Tibial nerve (tissue), 4 donors: ENCODE measurements at regions not wholly inside any gene's neighbourhood (a gene's known extent, or its start where the extent isn't known, plus 50 kb on each side); places are given as distances from the start of the nearest gene placed in this dataset.

ENCODE experiments used
- DNase-seq, 2 donors: peaks; one replicate each; pipeline ENCODE4 v3.0.0-alpha.2; 2019; ENCODE audit warnings: low spot score in 2 of 2
- H3K27ac ChIP-seq, 4 donors: fragments of 200-600 bp; sonication (generic) in 3 of 4; one replicate each; pipeline ENCODE4 v1.5.1; 2017 to 2019; ENCODE audit warnings: mild to moderate bottlenecking in 1 of 4
- H3K27me3 ChIP-seq, 2 donors: fragments of 200-600 bp; sonication (generic) in 1 of 2; one replicate each; pipeline versions ENCODE4 v1.5.1 to v1.6.0; 2017 to 2019
- H3K36me3 ChIP-seq, 3 donors: fragments of 200-600 bp; sonication (generic); one replicate each; pipeline ENCODE4 v1.5.1; 2018 to 2019
- H3K4me1 ChIP-seq, 4 donors: fragments of 200-600 bp; sonication (generic) in 3 of 4; one replicate each; pipeline ENCODE4 v1.5.1; 2017 to 2019
- H3K4me3 ChIP-seq, 4 donors: fragments of 200-600 bp; sonication (generic) in 3 of 4; one replicate each; pipeline ENCODE4 v1.5.1; 2017 to 2019; ENCODE audit warnings: mild to moderate bottlenecking in 1 of 4, moderate library complexity in 1 of 4
- H3K9me3 ChIP-seq, 4 donors: fragments of 200-600 bp; sonication (generic) in 3 of 4; one replicate each; pipeline ENCODE4 v1.5.1; 2017 to 2019
- CTCF ChIP-seq, 5 experiments: fragments of 200-600 bp in 3 of 5; fragments of 450-650 bp in 2 of 5; sonication (generic) in 3 of 5; IDR thresholded peaks; one replicate each; pipeline ENCODE4 v1.5.1; 2016 to 2019; ENCODE audit warnings: antibody characterized with exemption in 5 of 5, mild to moderate bottlenecking in 3 of 5, moderate library complexity in 2 of 5
- EP300 ChIP-seq, 2 donors: sonication (generic); formaldehyde crosslinking; IDR thresholded peaks; one replicate each; pipeline ENCODE4 v1.6.1; 2017; ENCODE audit warnings: antibody characterized with exemption in 2 of 2, mild to moderate bottlenecking in 1 of 2
- POLR2A ChIP-seq, 2 donors: fragments of 450-650 bp; IDR thresholded peaks; one replicate each; pipeline ENCODE4 v1.6.1; 2017; ENCODE audit warnings: antibody characterized with exemption in 2 of 2, mild to moderate bottlenecking in 2 of 2, moderate library complexity in 2 of 2
- WGBS, 2 donors: methylation state at CpG; one replicate each; pipeline ENCODE4 v1.1.5; 2018; 5-methylcytosine and 5-hydroxymethylcytosine counted together

GRCh38 chr9:119853126-119853525, 483.9 kb upstream of the BRINP1 start:
- Histone ChIP-seq H3K27me3 (no peaks in the 10 kb centered on the region), H3K36me3 (no peaks in the 10 kb centered on the region), H3K27ac (no peak overlapping the region), H3K4me1 (no peaks in the 10 kb centered on the region), H3K4me3 (no peak overlapping the region), H3K9me3 (no peaks in the 10 kb centered on the region)
- DNase-seq: no peak
- TF ChIP-seq POLR2A (IDR thresholded peaks at IDR 0.05): no peak
- TF ChIP-seq CTCF (IDR thresholded peaks at IDR 0.05): no peak
- no peak for TF ChIP-seq EP300 (IDR thresholded peaks at IDR 0.05)

GRCh38 chr9:119852390-119852789, 483.2 kb upstream of the BRINP1 start:
- Histone ChIP-seq H3K27me3 (no peaks in the 10 kb centered on the region), H3K4me1 (no peaks in the 10 kb centered on the region), H3K36me3 (no peaks in the 10 kb centered on the region), H3K27ac (no peak overlapping the region), H3K9me3 (no peaks in the 10 kb centered on the region), H3K4me3 (no peak overlapping the region)
- 42 to 45% methylated on average over 7 of the region's 7 CpGs for WGBS, 2 donors
- TF ChIP-seq CTCF (IDR thresholded peaks at IDR 0.05) (no peak), EP300 (IDR thresholded peaks at IDR 0.05) (no peak), POLR2A (IDR thresholded peaks at IDR 0.05) (no peak)
- no peak for DNase-seq

- H3K27ac ChIP-seq: no peak overlapping the region
- WGBS, 2 donors: 74 to 77% methylated on average over 3 of the region's 3 CpGs
- DNase-seq: no peak
- no peaks in the 10 kb centered on the region for H3K27me3 ChIP-seq
- H3K9me3 ChIP-seq: peaks cover 0 to 8% (median 0%) of the 10 kb centered on the region in 4 donors
- no peak overlapping the region for H3K4me3 ChIP-seq
- H3K4me1 ChIP-seq: peaks cover 0 to 9% (median 0%) of the 10 kb centered on the region in 4 donors
- no peaks in the 10 kb centered on the region for H3K36me3 ChIP-seq
- TF ChIP-seq CTCF (IDR thresholded peaks at IDR 0.05) (no peak), EP300 (IDR thresholded peaks at IDR 0.05) (no peak), POLR2A (IDR thresholded peaks at IDR 0.05) (no peak)
Measured at GRCh38 chr9:119844431-119844830, 475.2 kb upstream of the BRINP1 start.

- H3K4me3 ChIP-seq: no peak overlapping the region
- no peaks in the 10 kb centered on the region for H3K9me3 ChIP-seq
- 50 to 59% methylated on average over 2 of the region's 2 CpGs for WGBS, 2 donors
- H3K36me3 ChIP-seq: no peaks in the 10 kb centered on the region
- TF ChIP-seq POLR2A (IDR thresholded peaks at IDR 0.05) (no peak), CTCF (IDR thresholded peaks at IDR 0.05) (no peak), EP300 (IDR thresholded peaks at IDR 0.05) (no peak)
- no peaks in the 10 kb centered on the region for H3K27me3 ChIP-seq
- H3K27ac ChIP-seq: no peak overlapping the region
- H3K4me1 ChIP-seq: peaks cover 0 to 9% (median 0%) of the 10 kb centered on the region in 4 donors
- no peak for DNase-seq
Measured at GRCh38 chr9:119841016-119841415, 471.8 kb upstream of the BRINP1 start.

GRCh38 chr9:119839888-119840287, 470.7 kb upstream of the BRINP1 start:
- peaks cover 0 to 9% (median 0%) of the 10 kb centered on the region in 4 donors for H3K4me1 ChIP-seq
- TF ChIP-seq CTCF (IDR thresholded peaks at IDR 0.05) (no peak), POLR2A (IDR thresholded peaks at IDR 0.05) (no peak), EP300 (IDR thresholded peaks at IDR 0.05) (no peak)
- no peaks in the 10 kb centered on the region for H3K9me3 ChIP-seq
- 26 to 28% methylated on average over 9 of the region's 9 CpGs for WGBS, 2 donors
- H3K27ac ChIP-seq: no peak overlapping the region
- H3K4me3 ChIP-seq: no peak overlapping the region
- no peaks in the 10 kb centered on the region for H3K27me3 ChIP-seq
- no peaks in the 10 kb centered on the region for H3K36me3 ChIP-seq
- DNase-seq: no peak
